Fibroblast of lung (primary cell): ENCODE measurements at regions not wholly inside any gene's neighbourhood (a gene's known extent, or its start where the extent isn't known, plus 50 kb on each side); places are given as distances from the start of the nearest gene placed in this dataset.

ENCODE experiments used
- DNase-seq, 2 donors: peaks; one replicate each; pipeline versions ENCODE4 v3.0.0 to v3.0.0-alpha.2; 2010; ENCODE audit warnings: low read depth in 2 of 2
- H2AFZ ChIP-seq: 2 replicates; pipeline ENCODE4 v1.5.1; 2012; ENCODE audit warnings: low read length, control low read depth, inconsistent platforms
- H3K27ac ChIP-seq: 2 replicates; pipeline ENCODE4 v1.5.1; 2011; ENCODE audit warnings: low read length, control low read depth; ENCODE audit not compliant: insufficient read depth
- H3K27me3 ChIP-seq: 2 replicates; pipeline ENCODE4 v1.5.1; 2011; ENCODE audit warnings: mild to moderate bottlenecking, low read length; ENCODE audit not compliant: control insufficient read depth, insufficient read depth
- H3K36me3 ChIP-seq: 2 replicates; pipeline ENCODE4 v1.5.1; 2011; ENCODE audit warnings: low read length; ENCODE audit not compliant: control insufficient read depth, insufficient read depth
- H3K4me1 ChIP-seq: 2 replicates; pipeline ENCODE4 v1.5.1; 2011; ENCODE audit warnings: low read length; ENCODE audit not compliant: control insufficient read depth, insufficient read depth; ENCODE audit errors: extremely low read depth
- H3K4me2 ChIP-seq: 2 replicates; pipeline ENCODE4 v1.5.1; 2011; ENCODE audit warnings: low read length, control low read depth; ENCODE audit not compliant: insufficient read depth; ENCODE audit errors: extremely low read depth
- H3K4me3 ChIP-seq, 4 experiments: fragments of 200-600 bp in 1 of 4; sonication (generic) in 1 of 4; replicated peaks in 1 of 4; 2 replicates each; pipeline ENCODE4 v1.5.1; 2011 to 2016; ENCODE audit warnings: low read length in 4 of 4, low read depth in 3 of 4, mild to moderate bottlenecking in 3 of 4, control low read depth in 2 of 4, inconsistent platforms in 1 of 4, mixed read lengths in 1 of 4; ENCODE audit not compliant: insufficient read depth in 1 of 4; ENCODE audit errors: control extremely low read depth in 1 of 4
- H3K79me2 ChIP-seq: 2 replicates; pipeline ENCODE4 v1.5.1; 2012; ENCODE audit warnings: mild to moderate bottlenecking, low read length, inconsistent platforms; ENCODE audit not compliant: control insufficient read depth, insufficient read depth
- H3K9ac ChIP-seq: 2 replicates; pipeline ENCODE4 v1.5.1; 2011; ENCODE audit warnings: mild to moderate bottlenecking, low read length, control low read depth; ENCODE audit not compliant: insufficient read depth
- H3K9me3 ChIP-seq: 2 replicates; pipeline ENCODE4 v1.5.1; 2012; ENCODE audit warnings: low read depth, low read length; ENCODE audit not compliant: control insufficient read depth, insufficient read depth
- H4K20me1 ChIP-seq: 2 replicates; pipeline ENCODE4 v1.5.1; 2011; ENCODE audit warnings: low read length; ENCODE audit not compliant: control insufficient read depth, insufficient read depth; ENCODE audit errors: extremely low read depth
- CTCF ChIP-seq, 2 donors: IDR thresholded peaks in 1 of 2; conservative IDR thresholded peaks in 1 of 2; 1 replicate in 1 of 2; 2 replicates in 1 of 2; pipeline ENCODE4 v1.5.1; 2011 to 2012; ENCODE audit warnings: low read length in 2 of 2, control low read depth in 1 of 2, inconsistent platforms in 1 of 2, low read depth in 1 of 2, mild to moderate bottlenecking in 1 of 2
- EZH2 ChIP-seq: IDR thresholded peaks from 2 replicates; pipeline ENCODE4 v1.5.1; 2012; ENCODE audit warnings: low read length, control low read depth, mild to moderate bottlenecking; ENCODE audit errors: missing control alignments

- no peak for DNase-seq
- no peaks in the 10 kb centered on the region for H4K20me1 ChIP-seq
- TF ChIP-seq EZH2 (no peak), CTCF (conservative IDR thresholded peaks at IDR 0.05 in 1 of 2, IDR thresholded peaks at IDR 0.05 in 1 of 2; ENCODE audit: low read depth in 1 of 2, low read length in 2 of 2) (no peak)
- no peaks in the 10 kb centered on the region for H3K4me1 ChIP-seq
- H2AFZ ChIP-seq = no peak overlapping the region
- H3K4me2 ChIP-seq = no peak overlapping the region
- no peak overlapping the region for H3K27ac ChIP-seq
- no peaks in the 10 kb centered on the region for H3K9me3 ChIP-seq
- no peak overlapping the region for H3K9ac ChIP-seq
- no peak overlapping the region for H3K4me3 ChIP-seq
- no peaks in the 10 kb centered on the region for H3K27me3 ChIP-seq
- no peaks in the 10 kb centered on the region for H3K36me3 ChIP-seq
- H3K79me2 ChIP-seq = no peaks in the 10 kb centered on the region
Measured at GRCh38 chr6:100137759-100138158, 143.7 kb upstream of the MCHR2 start.

- no peaks in the 10 kb centered on the region for H4K20me1 ChIP-seq
- H3K4me2 ChIP-seq = no peak overlapping the region
- H3K36me3 ChIP-seq = no peaks in the 10 kb centered on the region
- H3K9ac ChIP-seq = no peak overlapping the region
- DNase-seq = no peak
- no peak overlapping the region for H2AFZ ChIP-seq
- H3K4me3 ChIP-seq = no peak overlapping the region
- H3K79me2 ChIP-seq = no peaks in the 10 kb centered on the region
- H3K4me1 ChIP-seq = no peaks in the 10 kb centered on the region
- no peaks in the 10 kb centered on the region for H3K27me3 ChIP-seq
- H3K9me3 ChIP-seq = no peaks in the 10 kb centered on the region
- no peak overlapping the region for H3K27ac ChIP-seq
- no peak for TF ChIP-seq CTCF (conservative IDR thresholded peaks at IDR 0.05 in 1 of 2, IDR thresholded peaks at IDR 0.05 in 1 of 2; ENCODE audit: low read depth in 1 of 2, low read length in 2 of 2)
Measured at GRCh38 chr6:100136590-100136989, 142.6 kb upstream of the MCHR2 start.

- Histone ChIP-seq H3K9me3 (no peaks in the 10 kb centered on the region), H3K9ac (no peak overlapping the region), H3K4me3 (no peak overlapping the region), H3K36me3 (no peaks in the 10 kb centered on the region), H4K20me1 (no peaks in the 10 kb centered on the region), H2AFZ (no peak overlapping the region), H3K4me1 (no peaks in the 10 kb centered on the region), H3K79me2 (no peaks in the 10 kb centered on the region), H3K27me3 (no peaks in the 10 kb centered on the region), H3K27ac (no peak overlapping the region), H3K4me2 (no peak overlapping the region)
- DNase-seq = no peak
- TF ChIP-seq CTCF (conservative IDR thresholded peaks at IDR 0.05 in 1 of 2, IDR thresholded peaks at IDR 0.05 in 1 of 2; ENCODE audit: low read depth in 1 of 2, low read length in 2 of 2) = no peak
- no peak for TF ChIP-seq EZH2
Measured at GRCh38 chr6:100135977-100136376, 142.0 kb upstream of the MCHR2 start.
